Posterior vena cava (tissue), 2 donors: ENCODE measurements at regions not wholly inside any gene's neighbourhood (a gene's known extent, or its start where the extent isn't known, plus 50 kb on each side); places are given as distances from the start of the nearest gene placed in this dataset.
"Not testable (repeated sequence)": the region's sequence is repeated elsewhere in the genome, so short reads cannot be mapped to it uniquely, and the experiment has no call there.

Source experiments
- DNase-seq: peaks from one replicate; pipeline ENCODE4 v3.0.0-alpha.2; 2020; ENCODE audit warnings: low spot score
- intact Hi-C, 2 donors: fragments of 100-400 bp; cut with DNase I; formaldehyde crosslinking; loops; one replicate each; pipeline versions ENCODE4 v1.14.1 to v1.14.2; 2022 to 2023
- donor health status: DM: yes; HTN: yes; CAD: no.
- donor health status: DM: yes; HTN: yes; CAD: no.

- intact Hi-C loops: no loop called here
- DNase-seq: no peak
These were observed 337.5 kb upstream of the PDE3A start for GRCh38 chr12:20030826-20031225.

- intact Hi-C loops: no loop called here
These were observed 328.8 kb upstream of the PDE3A start for GRCh38 chr12:20039562-20039961.

DNA sequence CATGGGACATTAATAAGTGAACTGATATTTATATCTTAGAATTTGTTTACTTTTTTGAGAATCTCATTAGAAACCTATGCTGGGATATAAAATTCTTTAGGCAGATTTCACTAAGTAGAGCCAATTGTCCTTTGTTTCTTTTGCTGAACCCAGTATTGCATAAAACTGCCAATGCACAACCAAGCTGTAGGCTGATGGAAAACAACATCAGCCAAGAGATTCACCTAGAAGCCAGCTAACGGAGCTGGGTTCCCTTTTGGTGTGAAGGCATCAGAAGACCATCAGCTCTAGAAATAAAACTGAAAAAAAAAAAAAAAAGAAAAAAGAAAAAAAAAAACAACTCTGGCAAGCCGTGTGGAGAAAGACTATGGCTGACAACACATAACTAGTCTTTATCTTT lies 328.2 kb upstream of the PDE3A start:
- intact Hi-C loops: loop anchor here in 1 of 2 donors (2.0 kb wide), 1 partner anchor 27 kb away; no protein-coding TSS in a partner anchor
- no peak for DNase-seq

More at GRCh38 chr12:20039562-20039961, 328.8 kb upstream of the PDE3A start:
- no peak for DNase-seq

GRCh38 chr12:20040831-20041230 lies 327.5 kb upstream of the PDE3A start:
- intact Hi-C loops: loop anchor here in 1 of 2 donors (2.0 kb wide), 1 partner anchor 28 kb away; no protein-coding TSS in a partner anchor
- DNase-seq: no peak

DNA sequence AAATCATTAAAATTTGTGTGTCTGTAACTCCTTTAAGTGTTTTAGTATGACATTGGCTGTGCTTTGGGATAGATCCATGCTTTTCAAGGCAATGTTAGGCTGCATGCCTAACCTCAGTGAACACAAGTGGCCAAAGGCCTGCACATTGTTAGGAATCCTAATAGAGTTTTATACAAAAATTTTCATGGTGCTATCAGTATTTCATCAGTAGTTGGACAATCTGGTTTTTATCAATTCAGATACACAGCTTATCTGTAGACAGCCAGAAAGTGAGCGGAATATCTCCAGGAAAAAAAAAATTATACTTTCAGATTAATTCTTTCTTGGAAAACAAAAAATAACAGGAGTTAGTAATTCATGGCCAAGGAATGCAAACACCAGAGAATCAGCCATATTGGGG lies 324.0 kb upstream of the PDE3A start:
- intact Hi-C loops: no loop called here
- DNase-seq: no peak

- intact Hi-C loops: no loop called here
- no peak for DNase-seq
These were observed 323.5 kb upstream of the PDE3A start for GRCh38 chr12:20044846-20045245.

- intact Hi-C loops: no loop called here
- no peak for DNase-seq
These were observed 320.4 kb upstream of the PDE3A start for GRCh38 chr12:20047901-20048300.

- intact Hi-C loops: no loop called here
- no peak for DNase-seq
These were observed 318.1 kb upstream of the PDE3A start for GRCh38 chr12:20050221-20050620.

DNA sequence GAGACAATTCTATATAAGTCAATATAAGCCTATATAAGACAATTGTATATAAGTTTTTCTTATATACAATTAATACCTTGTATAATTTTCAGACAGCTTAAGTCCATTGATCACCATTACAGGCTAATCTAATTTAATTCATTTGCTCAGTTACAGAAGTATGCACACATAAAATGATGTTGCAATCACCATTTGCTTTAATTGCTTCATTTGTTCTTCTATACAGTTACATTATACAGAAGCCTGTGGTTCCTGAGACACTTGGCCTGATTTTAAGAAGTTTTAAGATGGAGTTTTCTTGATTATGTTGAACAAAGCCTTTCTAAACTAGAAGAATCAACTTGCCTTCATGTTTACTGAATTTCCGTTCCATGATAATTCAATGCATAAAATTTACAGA lies 314.6 kb upstream of the PDE3A start:
- no peak for DNase-seq
- intact Hi-C loops: no loop called here

- intact Hi-C loops: no loop called here
- no peak for DNase-seq
These were observed 312.5 kb upstream of the PDE3A start for GRCh38 chr12:20055856-20056255.

DNA sequence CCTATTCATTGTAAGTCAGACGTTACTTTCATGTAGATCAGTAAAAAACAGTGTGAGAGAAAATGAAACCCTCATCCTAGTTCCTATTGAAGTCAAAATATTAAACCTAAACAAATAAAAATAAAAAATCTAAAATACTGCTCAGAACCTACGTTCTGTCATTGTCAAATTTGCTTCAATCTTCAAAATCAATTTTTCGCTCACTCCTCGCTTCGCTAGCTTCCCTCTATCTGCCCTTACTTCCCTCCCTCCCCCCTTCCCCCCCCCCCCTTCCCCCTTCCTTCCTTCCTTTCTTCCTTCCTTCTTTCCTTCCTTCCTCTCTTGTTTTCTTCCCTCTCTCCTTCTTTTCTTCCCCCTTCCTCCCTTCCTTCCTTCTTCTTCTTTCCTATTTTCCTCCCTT lies 310.9 kb upstream of the PDE3A start:
- DNase-seq: no peak
- intact Hi-C loops: no loop called here

- no peak for DNase-seq
- intact Hi-C loops: no loop called here
These were observed 305.2 kb upstream of the PDE3A start for GRCh38 chr12:20063116-20063515.

DNA sequence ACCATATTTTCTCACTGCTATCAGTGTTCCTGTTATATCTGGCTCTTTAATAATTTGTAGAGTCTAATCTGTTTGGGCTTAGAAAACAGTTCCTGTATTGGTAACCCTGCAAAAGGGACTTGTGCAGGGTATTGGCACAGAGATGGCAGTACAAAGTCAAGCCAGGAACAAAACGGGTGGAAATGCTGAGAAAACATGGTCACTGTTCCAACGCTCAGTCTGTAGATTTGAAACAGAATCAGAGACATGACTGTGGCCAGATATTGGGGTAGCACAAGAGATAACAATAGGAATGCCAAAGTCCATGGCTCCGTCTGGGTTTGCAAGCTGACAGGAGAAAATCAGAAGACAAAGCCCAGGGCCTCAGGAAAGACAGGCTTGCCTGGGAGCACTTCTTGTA lies 290.7 kb upstream of the PDE3A start:
- intact Hi-C loops: no loop called here
- DNase-seq: no peak

DNA sequence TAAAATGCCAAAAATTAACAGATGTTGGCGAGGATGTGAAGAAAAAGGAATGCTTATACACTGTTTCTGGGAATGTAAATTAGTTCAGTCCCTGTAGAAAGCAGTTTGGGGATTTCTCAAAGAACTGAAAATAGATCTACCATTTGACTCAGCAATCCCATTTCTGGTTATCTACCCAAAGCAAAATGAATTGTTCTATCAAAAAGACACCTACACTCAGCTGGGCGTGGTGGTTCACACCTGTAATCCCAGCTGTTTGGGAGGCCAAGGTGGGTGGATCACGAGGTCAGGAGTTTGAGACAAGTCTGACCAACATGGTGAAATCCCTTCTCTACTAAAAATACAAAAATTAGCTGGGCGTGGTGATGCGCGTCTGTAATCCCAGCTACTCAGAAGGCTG lies 279.3 kb upstream of the PDE3A start:
- no peak for DNase-seq
- intact Hi-C loops: no loop called here

- not testable (repeated sequence) for DNase-seq
These were observed 275.0 kb upstream of the PDE3A start for GRCh38 chr12:20093190-20093810.

GRCh38 chr12:20096430-20096829 lies 271.9 kb upstream of the PDE3A start:
- no peak for DNase-seq
- intact Hi-C loops: no loop called here

More at GRCh38 chr12:20093190-20093810, 275.0 kb upstream of the PDE3A start:
- intact Hi-C loops: not testable (repeated sequence)

GRCh38 chr12:20097626-20098025 lies 270.7 kb upstream of the PDE3A start:
- no peak for DNase-seq
- intact Hi-C loops: no loop called here

DNA sequence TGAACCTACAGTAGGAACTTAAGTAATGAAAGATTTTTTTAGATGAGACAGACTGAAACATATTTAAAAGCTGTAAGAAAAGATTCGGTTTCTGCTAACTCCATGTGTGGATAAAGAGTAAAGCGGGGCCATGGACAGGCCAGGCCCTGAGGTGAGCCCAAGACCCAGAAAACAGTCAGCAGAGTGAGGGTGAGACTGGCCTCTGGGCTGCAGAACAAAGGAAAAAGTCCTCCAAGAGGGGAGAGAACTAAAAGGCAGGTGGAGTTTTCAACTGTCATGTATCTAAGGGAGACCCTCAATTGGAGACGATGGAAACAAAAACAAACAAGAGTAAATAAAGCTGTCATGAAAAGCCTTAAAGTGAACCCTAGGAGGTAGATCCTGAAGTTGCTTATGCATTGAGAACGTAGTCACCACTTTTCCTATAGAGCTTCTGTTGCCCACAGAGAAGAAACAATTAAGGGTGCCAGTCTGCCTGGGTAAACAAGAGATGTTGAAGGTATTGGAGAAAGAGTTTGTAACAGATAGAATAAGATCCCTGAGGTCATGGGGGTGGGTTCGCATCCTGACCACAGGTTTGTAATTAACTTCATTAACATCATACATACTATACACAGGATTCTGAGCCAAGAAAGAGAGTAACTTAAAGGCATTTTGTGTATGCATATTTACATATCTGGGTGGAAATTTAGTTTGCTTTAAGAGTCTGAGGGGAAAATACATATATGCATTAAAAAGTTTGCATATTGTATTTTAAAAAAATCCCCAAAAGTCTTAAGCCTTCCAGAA lies 268.7 kb upstream of the PDE3A start:
- intact Hi-C loops: no loop called here

GRCh38 chr12:20101046-20101445 lies 267.3 kb upstream of the PDE3A start:
- DNase-seq: peak; percentile 78
- intact Hi-C loops: no loop called here

More for the DNA sequence above, 268.7 kb upstream of the PDE3A start:
- no peak for DNase-seq

- no peak for DNase-seq
- intact Hi-C loops: no loop called here
These were observed 262.4 kb upstream of the PDE3A start for GRCh38 chr12:20105943-20106342.

GRCh38 chr12:20109676-20110075 lies 258.7 kb upstream of the PDE3A start:
- no peak for DNase-seq
- intact Hi-C loops: no loop called here
